ENCODE measurements at regions not wholly inside any gene's neighbourhood (a gene's known extent, or its start where the extent isn't known, plus 50 kb on each side); places are given as distances from the start of the nearest gene placed in this dataset.

- Histone ChIP-seq H3K36me3 (ENCODE audit: control insufficient read depth in 2 of 2, extremely low read depth in 1 of 2, insufficient read depth in 2 of 2, low read length in 2 of 2) (no peaks in the 10 kb centered on the region), H4K20me1 (ENCODE audit: control insufficient read depth, extremely low read depth, insufficient read depth, low read length) (no peaks in the 10 kb centered on the region), H3K9ac (ENCODE audit: control insufficient read depth, extremely low read depth, insufficient read depth, low read length) (no peak overlapping the region), H3K27ac (ENCODE audit: control insufficient read depth, insufficient read depth, low read length) (no peak overlapping the region), H2AFZ (ENCODE audit: control insufficient read depth, low read length) (no peak overlapping the region), H3K9me1 (ENCODE audit: control insufficient read depth, extremely low read depth, insufficient read depth, low read length) (no peaks in the 10 kb centered on the region), H3K9me3 (ENCODE audit: control insufficient read depth, low read depth, low read length) (no peaks in the 10 kb centered on the region), H3K79me2 (ENCODE audit: control insufficient read depth, insufficient read depth, low read length) (no peaks in the 10 kb centered on the region), H3K4me3 (ENCODE audit: control insufficient read depth in 2 of 3, extremely low read depth in 1 of 3, insufficient read depth in 2 of 3, low read depth in 1 of 3, low read length in 3 of 3) (no peak overlapping the region), H3K27me3 (ENCODE audit: control insufficient read depth, extremely low read depth, insufficient read depth, low read length) (peaks cover 18% of the 10 kb centered on the region), H3K4me2 (ENCODE audit: control insufficient read depth, extremely low read depth, insufficient read depth, low read depth, low read length) (no peak overlapping the region), H3K4me1 (ENCODE audit: control insufficient read depth, extremely low read depth, insufficient read depth, low read length) (peaks cover 11% of the 10 kb centered on the region)
- TF ChIP-seq EZH2 (IDR thresholded peaks at IDR 0.05; ENCODE audit: low read length) (no peak), CTCF (optimal IDR thresholded peaks at IDR 0.05 in 1 of 3, IDR thresholded peaks at IDR 0.05 in 1 of 3, conservative IDR thresholded peaks at IDR 0.05 in 1 of 3; ENCODE audit: extremely low read depth in 1 of 3, insufficient read depth in 2 of 3, low read length in 3 of 3) (no peak)
- FAIRE-seq = no peak
- DNase-seq (ENCODE audit: low read depth, low spot score) = no peak
- dilution Hi-C loops (cut with MboI; ENCODE audit: extremely low pct_ligation_motif_present, low sequenced_read_pairs) = no loop called here
Measured at GRCh38 chr22:44389926-44390612, 77.3 kb upstream of the SHISAL1 start.

- no peak overlapping the region for H3K9ac ChIP-seq (ENCODE audit: control insufficient read depth, extremely low read depth, insufficient read depth, low read length)
Measured at GRCh38 chr22:44389181-44389580, 76.4 kb upstream of the SHISAL1 start.

More at GRCh38 chr22:44389181-44389580, 76.4 kb upstream of the SHISAL1 start:
- Histone ChIP-seq H4K20me1 (ENCODE audit: control insufficient read depth, extremely low read depth, insufficient read depth, low read length) (no peaks in the 10 kb centered on the region), H3K36me3 (ENCODE audit: control insufficient read depth in 2 of 2, extremely low read depth in 1 of 2, insufficient read depth in 2 of 2, low read length in 2 of 2) (no peaks in the 10 kb centered on the region), H3K9me1 (ENCODE audit: control insufficient read depth, extremely low read depth, insufficient read depth, low read length) (no peaks in the 10 kb centered on the region), H3K27ac (ENCODE audit: control insufficient read depth, insufficient read depth, low read length) (no peak overlapping the region), H3K9me3 (ENCODE audit: control insufficient read depth, low read depth, low read length) (no peaks in the 10 kb centered on the region), H2AFZ (ENCODE audit: control insufficient read depth, low read length) (no peak overlapping the region), H3K4me3 (ENCODE audit: control insufficient read depth in 2 of 3, extremely low read depth in 1 of 3, insufficient read depth in 2 of 3, low read depth in 1 of 3, low read length in 3 of 3) (no peak overlapping the region), H3K79me2 (ENCODE audit: control insufficient read depth, insufficient read depth, low read length) (no peaks in the 10 kb centered on the region), H3K4me1 (ENCODE audit: control insufficient read depth, extremely low read depth, insufficient read depth, low read length) (peaks cover 11% of the 10 kb centered on the region), H3K27me3 (ENCODE audit: control insufficient read depth, extremely low read depth, insufficient read depth, low read length) (peaks cover 20% of the 10 kb centered on the region), H3K4me2 (ENCODE audit: control insufficient read depth, extremely low read depth, insufficient read depth, low read depth, low read length) (no peak overlapping the region)
- FAIRE-seq (no peak), DNase-seq (ENCODE audit: low read depth, low spot score) (no peak)
- TF ChIP-seq EZH2 (IDR thresholded peaks at IDR 0.05; ENCODE audit: low read length) (no peak), CTCF (optimal IDR thresholded peaks at IDR 0.05 in 1 of 3, IDR thresholded peaks at IDR 0.05 in 1 of 3, conservative IDR thresholded peaks at IDR 0.05 in 1 of 3; ENCODE audit: extremely low read depth in 1 of 3, insufficient read depth in 2 of 3, low read length in 3 of 3) (no peak)
- dilution Hi-C loops (cut with MboI; ENCODE audit: extremely low pct_ligation_motif_present, low sequenced_read_pairs) = no loop called here
